ENCODE measurements at regions not wholly inside any gene's neighbourhood (a gene's known extent, or its start where the extent isn't known, plus 50 kb on each side); places are given as distances from the start of the nearest gene placed in this dataset.
"Not testable (repeated sequence)": the region's sequence is repeated elsewhere in the genome, so short reads cannot be mapped to it uniquely, and the experiment has no call there.

- TF ChIP-seq POLR2A, CTCF (IDR thresholded peaks at IDR 0.05): not testable (repeated sequence)
Observed at GRCh38 chr2:89237783-89238182, 546.3 kb downstream of the RPIA start.
